ENCODE measurements at regions not wholly inside any gene's neighbourhood (a gene's known extent, or its start where the extent isn't known, plus 50 kb on each side); places are given as distances from the start of the nearest gene placed in this dataset.

- Histone ChIP-seq H3K4me3 (ENCODE audit: low read length) (no peak overlapping the region), H3K27ac (ENCODE audit: low read length) (no peak overlapping the region), H3K36me3 (ENCODE audit: control insufficient read depth, insufficient read depth, low read length) (no peaks in the 10 kb centered on the region), H3K9me3 (ENCODE audit: control insufficient read depth, insufficient read depth, low read length) (peaks cover 9% of the 10 kb centered on the region), H3K27me3 (ENCODE audit: control insufficient read depth, insufficient read depth, low read length) (peaks cover 17% of the 10 kb centered on the region), H3K4me1 (ENCODE audit: control insufficient read depth, insufficient read depth, low read length) (peaks cover 13% of the 10 kb centered on the region)
- TF ChIP-seq, protein P1, sequence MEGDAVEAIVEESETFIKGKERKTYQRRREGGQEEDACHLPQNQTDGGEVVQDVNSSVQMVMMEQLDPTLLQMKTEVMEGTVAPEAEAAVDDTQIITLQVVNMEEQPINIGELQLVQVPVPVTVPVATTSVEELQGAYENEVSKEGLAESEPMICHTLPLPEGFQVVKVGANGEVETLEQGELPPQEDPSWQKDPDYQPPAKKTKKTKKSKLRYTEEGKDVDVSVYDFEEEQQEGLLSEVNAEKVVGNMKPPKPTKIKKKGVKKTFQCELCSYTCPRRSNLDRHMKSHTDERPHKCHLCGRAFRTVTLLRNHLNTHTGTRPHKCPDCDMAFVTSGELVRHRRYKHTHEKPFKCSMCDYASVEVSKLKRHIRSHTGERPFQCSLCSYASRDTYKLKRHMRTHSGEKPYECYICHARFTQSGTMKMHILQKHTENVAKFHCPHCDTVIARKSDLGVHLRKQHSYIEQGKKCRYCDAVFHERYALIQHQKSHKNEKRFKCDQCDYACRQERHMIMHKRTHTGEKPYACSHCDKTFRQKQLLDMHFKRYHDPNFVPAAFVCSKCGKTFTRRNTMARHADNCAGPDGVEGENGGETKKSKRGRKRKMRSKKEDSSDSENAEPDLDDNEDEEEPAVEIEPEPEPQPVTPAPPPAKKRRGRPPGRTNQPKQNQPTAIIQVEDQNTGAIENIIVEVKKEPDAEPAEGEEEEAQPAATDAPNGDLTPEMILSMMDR (IDR thresholded peaks at IDR 0.05): no peak
- no peak overlapping the region for H3K4me3 Mint-ChIP-seq
- peaks cover 8% of the 10 kb centered on the region for H3K36me3 Mint-ChIP-seq
- DNase-seq (no peak), ATAC-seq (no peak)
- peaks cover 13 to 14% of the 10 kb centered on the region in 2 donors for H3K4me1 Mint-ChIP-seq
- intact Hi-C loops (cut with micrococcal nuclease): no loop called here
- peaks cover 0 to 4% of the 10 kb centered on the region in 2 donors for H3K9me3 Mint-ChIP-seq
- H3K27ac Mint-ChIP-seq: no peak overlapping the region
- H3K27me3 Mint-ChIP-seq (ENCODE audit: low read depth in 2 of 2): peaks cover 44 to 79% of the 10 kb centered on the region in 2 donors
- WGBS (ENCODE audit: insufficient coverage): 83% methylated on average over 8 of the region's 8 CpGs
Observed at GRCh38 chr9:88234114-88234513, 95.8 kb upstream of the SPATA31C2 start.

DNA sequence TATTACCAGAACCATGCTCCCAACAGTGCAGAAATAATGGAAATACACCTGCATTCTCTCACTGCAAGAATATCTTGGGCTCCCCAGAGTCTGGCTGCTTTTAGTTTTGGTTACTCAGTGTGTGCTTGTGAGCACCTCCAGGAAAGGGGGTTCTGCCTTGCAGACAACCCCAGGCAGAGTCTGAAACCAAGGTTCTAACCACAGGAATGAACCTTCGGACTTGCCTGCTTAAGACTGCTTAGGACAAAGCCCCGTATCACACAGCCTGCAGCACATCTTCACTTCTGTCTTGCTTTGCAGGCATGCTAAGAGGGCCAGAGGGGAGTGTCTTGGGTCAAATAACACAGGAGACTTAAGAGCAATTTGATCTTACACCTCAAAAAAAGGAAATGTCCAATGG, 94.8 kb upstream of the SPATA31C2 start:
- DNase-seq (no peak), ATAC-seq (no peak)
- Histone ChIP-seq H3K4me3 (ENCODE audit: low read length) (no peak overlapping the region), H3K27ac (ENCODE audit: low read length) (no peak overlapping the region), H3K27me3 (ENCODE audit: control insufficient read depth, insufficient read depth, low read length) (peaks cover 17% of the 10 kb centered on the region), H3K9me3 (ENCODE audit: control insufficient read depth, insufficient read depth, low read length) (peaks cover 9% of the 10 kb centered on the region), H3K36me3 (ENCODE audit: control insufficient read depth, insufficient read depth, low read length) (no peaks in the 10 kb centered on the region), H3K4me1 (ENCODE audit: control insufficient read depth, insufficient read depth, low read length) (peaks cover 6% of the 10 kb centered on the region)
- 76% methylated on average over 2 of the region's 2 CpGs for WGBS (ENCODE audit: insufficient coverage)
- TF ChIP-seq, protein P1 (IDR thresholded peaks at IDR 0.05): no peak
- no peak overlapping the region for H3K4me3 Mint-ChIP-seq
- H3K4me1 Mint-ChIP-seq: peaks cover 7 to 9% of the 10 kb centered on the region in 2 donors
- H3K9me3 Mint-ChIP-seq: peaks cover 0 to 4% of the 10 kb centered on the region in 2 donors
- no peak overlapping the region for H3K27ac Mint-ChIP-seq
- peaks cover 8% of the 10 kb centered on the region for H3K36me3 Mint-ChIP-seq
- intact Hi-C loops (cut with micrococcal nuclease): no loop called here
- peaks cover 39 to 73% of the 10 kb centered on the region in 2 donors for H3K27me3 Mint-ChIP-seq (ENCODE audit: low read depth in 2 of 2)

- peaks cover 10% of the 10 kb centered on the region for H3K27me3 ChIP-seq (ENCODE audit: control insufficient read depth, insufficient read depth, low read length)
- DNase-seq (no peak), ATAC-seq (no peak)
- TF ChIP-seq, protein P1 (IDR thresholded peaks at IDR 0.05): no peak
- H3K4me1 ChIP-seq (ENCODE audit: control insufficient read depth, insufficient read depth, low read length): no peaks in the 10 kb centered on the region
- peaks cover 27 to 51% of the 10 kb centered on the region in 2 donors for H3K27me3 Mint-ChIP-seq (ENCODE audit: low read depth in 2 of 2)
- H3K4me3 Mint-ChIP-seq: no peak overlapping the region
- no peaks in the 10 kb centered on the region for H3K36me3 ChIP-seq (ENCODE audit: control insufficient read depth, insufficient read depth, low read length)
- 100% methylated on average over 1 of the region's 2 CpGs for WGBS (ENCODE audit: insufficient coverage)
- peaks cover 0 to 4% of the 10 kb centered on the region in 2 donors for H3K9me3 Mint-ChIP-seq
- H3K36me3 Mint-ChIP-seq: peaks cover 8% of the 10 kb centered on the region
- peaks cover 9% of the 10 kb centered on the region for H3K9me3 ChIP-seq (ENCODE audit: control insufficient read depth, insufficient read depth, low read length)
- no peak overlapping the region for H3K27ac Mint-ChIP-seq
- H3K4me3 ChIP-seq (ENCODE audit: low read length): no peak overlapping the region
- no peak overlapping the region for H3K27ac ChIP-seq (ENCODE audit: low read length)
- no peaks in the 10 kb centered on the region for H3K4me1 Mint-ChIP-seq
- intact Hi-C loops (cut with micrococcal nuclease): no loop called here
Observed at GRCh38 chr9:88230612-88231011, 92.3 kb upstream of the SPATA31C2 start.

DNA sequence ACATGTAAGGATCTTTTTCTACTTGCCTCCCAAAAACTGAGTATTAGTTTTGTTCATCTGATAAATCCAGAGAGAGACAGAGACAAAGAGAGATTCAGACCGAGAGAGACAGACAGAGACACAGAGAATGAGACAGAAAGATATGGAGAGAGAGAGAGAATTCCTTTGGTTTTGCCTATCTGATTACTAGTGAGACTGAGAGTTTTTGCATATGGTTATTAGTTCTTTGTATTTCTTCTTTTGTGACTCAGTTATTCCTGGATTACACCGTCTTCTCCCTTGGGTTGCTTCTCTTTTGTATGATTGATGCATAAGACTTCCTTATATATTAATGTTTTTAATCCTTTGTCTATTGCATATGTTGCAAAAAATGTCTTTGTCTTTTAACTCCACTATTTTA, 91.2 kb upstream of the SPATA31C2 start:
- Mint-ChIP-seq H3K4me1 (no peaks in the 10 kb centered on the region), H3K36me3 (peaks cover 8% of the 10 kb centered on the region)

More for the DNA sequence above, 91.2 kb upstream of the SPATA31C2 start:
- DNase-seq (no peak), ATAC-seq (no peak)
- Histone ChIP-seq H3K36me3 (ENCODE audit: control insufficient read depth, insufficient read depth, low read length) (no peaks in the 10 kb centered on the region), H3K27me3 (ENCODE audit: control insufficient read depth, insufficient read depth, low read length) (peaks cover 10% of the 10 kb centered on the region), H3K9me3 (ENCODE audit: control insufficient read depth, insufficient read depth, low read length) (peaks cover 9% of the 10 kb centered on the region), H3K27ac (ENCODE audit: low read length) (no peak overlapping the region), H3K4me3 (ENCODE audit: low read length) (no peak overlapping the region), H3K4me1 (ENCODE audit: control insufficient read depth, insufficient read depth, low read length) (no peaks in the 10 kb centered on the region)
- H3K27me3 Mint-ChIP-seq (ENCODE audit: low read depth in 2 of 2): peaks cover 20 to 39% of the 10 kb centered on the region in 2 donors
- intact Hi-C loops (cut with micrococcal nuclease): no loop called here
- no peak overlapping the region for H3K27ac Mint-ChIP-seq
- TF ChIP-seq, protein P1 (IDR thresholded peaks at IDR 0.05): no peak
- H3K9me3 Mint-ChIP-seq: peaks cover 0 to 4% of the 10 kb centered on the region in 2 donors
- WGBS (ENCODE audit: insufficient coverage): 83% methylated on average over 1 of the region's 2 CpGs
- H3K4me3 Mint-ChIP-seq: no peak overlapping the region
